ENCODE measurements at regions not wholly inside any gene's neighbourhood (a gene's known extent, or its start where the extent isn't known, plus 50 kb on each side); places are given as distances from the start of the nearest gene placed in this dataset.

DNA sequence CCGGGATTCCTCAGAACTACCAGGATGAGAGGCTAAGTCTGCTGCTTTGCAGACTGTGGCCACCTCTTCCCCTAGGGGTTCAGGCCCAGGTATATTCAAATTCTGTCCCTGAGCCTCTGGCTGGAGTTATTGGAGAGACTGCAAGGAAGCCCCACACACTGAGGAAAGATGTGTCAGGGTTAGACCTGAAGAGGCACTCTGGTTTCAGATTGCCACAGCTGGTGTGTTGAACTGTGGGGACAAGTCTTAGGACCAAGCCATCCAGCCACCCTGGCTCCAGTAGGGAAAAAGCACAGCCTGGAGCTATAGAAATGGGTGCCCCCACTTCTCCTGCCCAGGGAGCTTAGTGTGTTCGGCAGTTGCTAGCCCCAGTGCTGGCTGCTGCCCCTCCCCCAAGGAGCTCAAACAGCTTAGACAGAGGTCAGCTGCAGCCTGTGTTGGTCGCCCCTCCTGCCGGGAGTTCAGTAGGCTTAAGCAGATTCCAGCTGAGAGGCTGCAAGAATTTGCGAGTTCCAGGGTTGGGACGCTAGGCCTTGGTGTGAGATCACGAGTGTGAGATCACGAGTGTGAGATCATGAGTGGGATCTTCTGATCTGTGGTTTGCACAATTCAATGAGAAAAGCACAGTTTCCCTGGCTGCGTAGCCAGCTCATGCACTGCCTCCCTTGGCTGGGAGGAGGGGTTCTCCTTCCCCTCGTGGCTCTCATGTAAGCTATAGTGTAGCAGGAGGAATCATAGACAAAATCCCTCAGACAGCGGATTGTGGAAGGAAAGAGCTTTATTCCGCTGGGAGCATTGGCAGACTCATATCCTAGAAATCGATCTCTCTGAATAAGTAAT, 552.1 kb upstream of the CHORDC1 start:
- TF ChIP-seq EZH2 (optimal IDR thresholded peaks at IDR 0.05; ENCODE audit: low read depth, low read length) (no peak), EZH2phosphoT487 (IDR thresholded peaks at IDR 0.05; ENCODE audit: low read length) (no peak)
- TF ChIP-seq, protein P1, sequence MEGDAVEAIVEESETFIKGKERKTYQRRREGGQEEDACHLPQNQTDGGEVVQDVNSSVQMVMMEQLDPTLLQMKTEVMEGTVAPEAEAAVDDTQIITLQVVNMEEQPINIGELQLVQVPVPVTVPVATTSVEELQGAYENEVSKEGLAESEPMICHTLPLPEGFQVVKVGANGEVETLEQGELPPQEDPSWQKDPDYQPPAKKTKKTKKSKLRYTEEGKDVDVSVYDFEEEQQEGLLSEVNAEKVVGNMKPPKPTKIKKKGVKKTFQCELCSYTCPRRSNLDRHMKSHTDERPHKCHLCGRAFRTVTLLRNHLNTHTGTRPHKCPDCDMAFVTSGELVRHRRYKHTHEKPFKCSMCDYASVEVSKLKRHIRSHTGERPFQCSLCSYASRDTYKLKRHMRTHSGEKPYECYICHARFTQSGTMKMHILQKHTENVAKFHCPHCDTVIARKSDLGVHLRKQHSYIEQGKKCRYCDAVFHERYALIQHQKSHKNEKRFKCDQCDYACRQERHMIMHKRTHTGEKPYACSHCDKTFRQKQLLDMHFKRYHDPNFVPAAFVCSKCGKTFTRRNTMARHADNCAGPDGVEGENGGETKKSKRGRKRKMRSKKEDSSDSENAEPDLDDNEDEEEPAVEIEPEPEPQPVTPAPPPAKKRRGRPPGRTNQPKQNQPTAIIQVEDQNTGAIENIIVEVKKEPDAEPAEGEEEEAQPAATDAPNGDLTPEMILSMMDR (IDR thresholded peaks at IDR 0.05; ENCODE audit: low read length): no peak
